ENCODE measurements at regions not wholly inside any gene's neighbourhood (a gene's known extent, or its start where the extent isn't known, plus 50 kb on each side); places are given as distances from the start of the nearest gene placed in this dataset.

DNA sequence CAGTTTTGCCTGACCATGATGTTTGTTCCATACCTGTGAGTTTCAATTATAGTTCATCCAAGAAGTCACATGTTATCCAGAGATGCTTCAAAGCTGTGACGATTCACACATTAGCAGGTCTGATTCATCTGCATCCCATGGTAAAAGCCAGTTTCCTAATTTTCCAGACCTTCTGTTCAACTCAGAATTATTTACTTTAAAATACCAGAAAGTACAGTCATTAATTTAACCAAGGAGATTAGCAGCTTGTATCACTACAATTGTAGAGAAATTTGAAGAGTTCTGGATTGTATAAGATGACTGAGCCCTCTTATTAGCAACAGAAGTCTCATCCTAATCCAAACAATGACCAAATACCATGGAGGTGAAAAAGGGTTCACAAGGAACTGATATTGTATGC is 76.1 kb upstream of the THBS1 start:
- TF ChIP-seq, protein P1, sequence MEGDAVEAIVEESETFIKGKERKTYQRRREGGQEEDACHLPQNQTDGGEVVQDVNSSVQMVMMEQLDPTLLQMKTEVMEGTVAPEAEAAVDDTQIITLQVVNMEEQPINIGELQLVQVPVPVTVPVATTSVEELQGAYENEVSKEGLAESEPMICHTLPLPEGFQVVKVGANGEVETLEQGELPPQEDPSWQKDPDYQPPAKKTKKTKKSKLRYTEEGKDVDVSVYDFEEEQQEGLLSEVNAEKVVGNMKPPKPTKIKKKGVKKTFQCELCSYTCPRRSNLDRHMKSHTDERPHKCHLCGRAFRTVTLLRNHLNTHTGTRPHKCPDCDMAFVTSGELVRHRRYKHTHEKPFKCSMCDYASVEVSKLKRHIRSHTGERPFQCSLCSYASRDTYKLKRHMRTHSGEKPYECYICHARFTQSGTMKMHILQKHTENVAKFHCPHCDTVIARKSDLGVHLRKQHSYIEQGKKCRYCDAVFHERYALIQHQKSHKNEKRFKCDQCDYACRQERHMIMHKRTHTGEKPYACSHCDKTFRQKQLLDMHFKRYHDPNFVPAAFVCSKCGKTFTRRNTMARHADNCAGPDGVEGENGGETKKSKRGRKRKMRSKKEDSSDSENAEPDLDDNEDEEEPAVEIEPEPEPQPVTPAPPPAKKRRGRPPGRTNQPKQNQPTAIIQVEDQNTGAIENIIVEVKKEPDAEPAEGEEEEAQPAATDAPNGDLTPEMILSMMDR (IDR thresholded peaks at IDR 0.05; ENCODE audit: borderline replicate concordance, insufficient read depth, low read depth, low read length): no peak
- no peak overlapping the region for H3K4me3 ChIP-seq (ENCODE audit: low read depth, low read length)

DNA sequence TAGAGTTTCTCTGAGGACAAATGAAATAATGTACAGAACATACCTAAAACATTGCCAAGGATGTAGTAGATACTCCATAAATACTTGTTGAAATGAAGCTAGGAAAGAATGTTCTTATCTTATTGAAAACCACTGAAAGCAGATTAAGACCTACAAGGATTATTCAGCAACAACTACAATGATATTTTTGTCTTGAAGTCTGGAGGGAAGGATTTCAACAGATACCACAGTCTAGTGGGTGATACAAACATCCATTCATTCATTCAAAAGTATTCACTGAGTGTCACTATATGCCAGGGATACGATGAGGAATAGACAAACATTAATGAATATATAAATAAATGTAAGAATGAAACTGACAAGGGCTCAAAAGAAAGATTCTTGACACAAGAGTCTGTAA is 74.7 kb upstream of the THBS1 start:
- TF ChIP-seq, protein P1 (IDR thresholded peaks at IDR 0.05; ENCODE audit: borderline replicate concordance, insufficient read depth, low read depth, low read length): no peak
- H3K4me3 ChIP-seq (ENCODE audit: low read depth, low read length): no peak overlapping the region

DNA sequence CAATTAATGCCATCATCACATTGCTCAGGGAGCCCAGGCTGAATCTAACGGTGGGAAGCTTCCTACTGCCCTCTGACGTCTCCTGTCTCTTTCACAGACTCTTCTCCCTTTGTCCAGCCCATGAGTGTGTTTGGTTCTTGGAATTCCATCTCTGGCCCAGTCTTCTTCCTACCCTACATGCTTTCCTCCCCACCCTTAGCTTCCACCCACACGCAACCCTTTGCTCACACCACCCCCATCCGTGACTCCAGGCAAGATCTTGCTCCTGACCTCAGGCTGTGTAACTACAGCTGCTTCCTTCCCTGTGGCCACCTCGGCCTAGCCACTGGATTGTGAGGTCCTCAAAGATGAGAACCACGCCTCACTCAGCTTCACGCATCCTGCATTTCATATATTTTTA is 72.3 kb upstream of the THBS1 start:
- no peak overlapping the region for H3K4me3 ChIP-seq (ENCODE audit: low read depth, low read length)
- TF ChIP-seq, protein P1 (IDR thresholded peaks at IDR 0.05; ENCODE audit: borderline replicate concordance, insufficient read depth, low read depth, low read length): no peak

DNA sequence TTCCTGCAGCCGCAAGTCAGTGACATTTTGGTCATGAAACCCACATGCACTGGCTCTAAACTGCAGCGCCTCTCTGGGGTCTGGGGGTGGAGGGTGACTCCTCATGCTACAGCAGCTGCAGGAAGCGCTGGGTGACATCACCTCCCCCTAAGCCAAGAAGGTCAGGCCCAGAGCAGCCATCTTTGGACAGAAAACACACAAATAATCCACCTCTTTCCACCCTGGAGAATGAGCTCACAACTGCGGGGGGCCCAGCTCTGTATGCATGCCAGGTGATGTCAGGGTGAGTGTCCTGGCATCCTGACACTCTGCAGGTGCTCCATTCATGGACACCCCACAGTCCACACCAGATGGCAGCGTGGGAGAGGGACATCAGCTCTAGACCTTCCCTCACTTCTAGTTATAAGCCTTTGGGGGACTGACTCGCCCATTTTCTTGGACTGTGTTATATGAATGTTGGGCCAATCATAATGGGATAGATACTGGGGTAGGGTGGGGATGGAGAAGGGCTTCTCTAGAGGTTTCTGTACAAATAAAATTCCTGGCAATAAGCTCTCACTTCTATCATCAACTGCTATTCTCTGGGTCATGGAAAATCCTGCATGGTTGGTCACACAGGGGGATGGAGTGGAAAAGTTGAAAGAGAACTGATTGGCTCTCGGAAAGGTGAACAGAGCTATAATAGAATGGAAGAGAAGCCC is 70.7 kb upstream of the THBS1 start:
- H3K4me3 ChIP-seq (ENCODE audit: low read depth, low read length): no peak overlapping the region
- TF ChIP-seq, protein P1 (IDR thresholded peaks at IDR 0.05; ENCODE audit: borderline replicate concordance, insufficient read depth, low read depth, low read length): no peak

DNA sequence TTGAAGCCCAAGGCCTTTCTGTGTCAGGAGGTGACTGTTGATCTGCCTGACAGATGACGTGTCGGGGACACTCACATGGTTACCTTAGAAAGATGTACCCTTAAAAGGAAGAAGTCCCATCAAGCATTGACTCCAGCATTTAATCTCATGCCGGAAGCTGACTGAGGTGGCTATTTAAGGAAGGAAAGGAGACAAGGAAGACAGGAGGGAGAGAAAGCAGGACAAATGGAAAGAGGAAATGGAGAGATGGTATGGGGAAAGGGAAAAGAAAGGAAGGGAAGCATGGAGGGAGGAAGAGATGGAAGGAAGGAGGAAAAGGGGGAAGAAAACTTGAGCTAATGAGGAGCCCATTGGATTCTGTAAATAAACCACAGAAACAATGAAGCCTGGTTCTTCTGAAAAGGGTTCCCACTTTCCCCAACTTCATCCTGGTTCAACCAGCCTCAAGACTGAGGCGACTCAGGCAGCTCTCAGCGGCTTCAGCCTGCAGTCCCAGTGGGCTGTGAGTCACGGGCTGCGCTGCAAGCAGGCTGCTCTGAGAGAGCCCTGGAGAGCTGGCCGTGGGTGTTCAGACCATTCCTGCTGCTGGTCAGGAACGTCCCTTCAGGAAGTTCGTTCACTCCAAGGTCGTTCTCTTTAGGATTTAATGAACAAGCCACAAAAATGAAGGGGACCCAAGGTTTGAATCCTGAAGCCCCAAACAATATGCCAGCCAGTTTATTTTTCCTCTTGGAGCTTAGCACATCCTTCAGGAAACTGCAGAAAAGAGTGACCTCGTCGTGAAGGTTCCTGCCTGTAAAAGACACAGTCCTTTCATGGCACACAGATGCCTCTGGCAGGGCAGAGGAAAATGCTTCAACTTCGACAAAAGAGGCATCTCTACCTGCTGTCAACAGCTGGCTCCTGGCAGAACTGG is 69.6 kb upstream of the THBS1 start:
- TF ChIP-seq, protein P1 (IDR thresholded peaks at IDR 0.05; ENCODE audit: borderline replicate concordance, insufficient read depth, low read depth, low read length): no peak
- H3K4me3 ChIP-seq (ENCODE audit: low read depth, low read length): no peak overlapping the region

DNA sequence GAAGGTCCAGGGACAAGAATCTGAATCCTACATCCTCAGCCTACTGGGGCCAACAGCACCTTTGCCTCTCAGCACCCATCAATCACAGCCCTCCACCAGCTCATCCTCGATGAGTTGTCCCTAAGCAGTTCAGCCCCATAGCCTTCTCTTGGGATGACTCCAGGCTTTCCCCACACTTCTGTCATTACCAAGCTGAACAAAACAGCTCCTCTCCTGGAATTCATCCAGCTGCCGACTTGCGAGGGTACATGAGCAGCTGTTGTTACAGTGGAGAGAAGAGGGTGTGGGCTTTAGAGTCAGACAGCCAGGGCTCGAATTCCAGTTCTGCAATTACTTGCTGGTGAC is 69.0 kb upstream of the THBS1 start:
- H3K4me3 ChIP-seq (ENCODE audit: low read depth, low read length): no peak overlapping the region
- TF ChIP-seq, protein P1 (IDR thresholded peaks at IDR 0.05; ENCODE audit: borderline replicate concordance, insufficient read depth, low read depth, low read length): no peak

DNA sequence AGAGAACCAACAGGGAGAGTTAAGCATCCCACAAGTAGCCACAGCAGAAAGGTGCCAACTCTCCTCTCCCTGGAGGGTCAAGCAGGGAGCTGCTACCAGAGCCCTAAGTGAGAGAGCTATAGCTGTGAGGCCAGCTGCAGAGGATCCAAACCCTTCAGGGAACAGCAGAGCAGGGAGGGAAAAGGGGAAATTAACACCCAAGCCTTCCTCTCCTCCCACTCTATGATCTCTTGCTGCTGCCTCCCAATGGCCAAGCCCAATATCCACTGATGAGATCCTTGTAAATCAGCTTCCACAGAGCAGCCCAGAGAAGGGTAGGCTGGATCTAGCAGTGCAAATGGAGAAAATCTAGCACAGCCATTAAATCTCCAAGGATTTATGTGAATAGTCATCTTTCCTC is 68.2 kb upstream of the THBS1 start:
- H3K4me3 ChIP-seq (ENCODE audit: low read depth, low read length): no peak overlapping the region
- TF ChIP-seq, protein P1 (IDR thresholded peaks at IDR 0.05; ENCODE audit: borderline replicate concordance, insufficient read depth, low read depth, low read length): no peak

All from GM12875 (cell line).